Trophoblast cell (in vitro differentiated cells and primary cell): ENCODE measurements at regions not wholly inside any gene's neighbourhood (a gene's known extent, or its start where the extent isn't known, plus 50 kb on each side); places are given as distances from the start of the nearest gene placed in this dataset.
A peak's percentile ranks its signal among the peaks of the same experiment; 100 is the strongest.

Experiments used
- DNase-seq, 2 donors: peaks; one replicate each; pipeline ENCODE4 v3.0.0-alpha.2; 2016
- H2AFZ ChIP-seq: 2 replicates; pipeline ENCODE4 v1.6.1; 2013; ENCODE audit warnings: low read length, moderate library complexity, mild to moderate bottlenecking; ENCODE audit not compliant: insufficient read depth, poor library complexity
- H2AK5ac ChIP-seq: 2 replicates; pipeline ENCODE4 v1.6.1; 2013; ENCODE audit warnings: mild to moderate bottlenecking, low read length
- H2BK120ac ChIP-seq: 2 replicates; pipeline ENCODE4 v1.6.1; 2013; ENCODE audit warnings: low read length, mild to moderate bottlenecking, moderate library complexity; ENCODE audit not compliant: insufficient read depth, poor library complexity
- H2BK12ac ChIP-seq: 2 replicates; pipeline ENCODE4 v1.6.1; 2013; ENCODE audit warnings: mild to moderate bottlenecking, low read length, moderate library complexity
- H2BK5ac ChIP-seq: 2 replicates; pipeline ENCODE4 v1.6.1; 2013; ENCODE audit warnings: low read length, low read depth, moderate library complexity, mild to moderate bottlenecking; ENCODE audit not compliant: poor library complexity
- H3K14ac ChIP-seq: 2 replicates; pipeline ENCODE4 v1.6.1; 2013; ENCODE audit warnings: mild to moderate bottlenecking, low read length
- H3K18ac ChIP-seq: 2 replicates; pipeline ENCODE4 v1.6.1; 2013; ENCODE audit warnings: mild to moderate bottlenecking, low read length
- H3K23ac ChIP-seq: 2 replicates; pipeline ENCODE4 v1.6.1; 2013; ENCODE audit warnings: low read length
- H3K27ac ChIP-seq: 2 replicates; pipeline ENCODE4 v1.5.1; 2013; ENCODE audit warnings: low read depth, mild to moderate bottlenecking, inconsistent platforms, low read length, moderate library complexity
- H3K27me3 ChIP-seq: 2 replicates; pipeline ENCODE4 v1.6.1; 2013; ENCODE audit warnings: inconsistent platforms, mild to moderate bottlenecking, low read length, moderate library complexity; ENCODE audit not compliant: insufficient read depth
- H3K36me3 ChIP-seq, 2 experiments: 1 replicate in 1 of 2; 2 replicates in 1 of 2; pipeline ENCODE4 v1.6.1; 2013; ENCODE audit warnings: low read length in 2 of 2, mild to moderate bottlenecking in 2 of 2, moderate library complexity in 1 of 2; ENCODE audit not compliant: insufficient read depth in 2 of 2, control insufficient read depth in 1 of 2
- H3K4ac ChIP-seq: 2 replicates; pipeline ENCODE4 v1.6.1; 2013; ENCODE audit warnings: low read depth, mild to moderate bottlenecking, low read length, moderate library complexity
- H3K4me1 ChIP-seq, 2 experiments: 1 replicate in 1 of 2; 2 replicates in 1 of 2; pipeline ENCODE4 v1.6.1; 2013; ENCODE audit warnings: low read length in 2 of 2, mild to moderate bottlenecking in 2 of 2, moderate library complexity in 1 of 2; ENCODE audit not compliant: insufficient read depth in 2 of 2, control insufficient read depth in 1 of 2
- H3K4me2 ChIP-seq: 2 replicates; pipeline ENCODE4 v1.6.1; 2013; ENCODE audit warnings: inconsistent platforms, mild to moderate bottlenecking, low read length, moderate library complexity
- H3K4me3 ChIP-seq: 2 replicates; pipeline ENCODE4 v1.5.1; 2013; ENCODE audit warnings: mild to moderate bottlenecking, low read depth, low read length, inconsistent platforms
- H3K79me1 ChIP-seq: one replicate; pipeline ENCODE4 v1.6.1; 2013; ENCODE audit warnings: low read length
- H3K79me2 ChIP-seq: 2 replicates; pipeline ENCODE4 v1.6.1; 2013; ENCODE audit warnings: low read length, mild to moderate bottlenecking; ENCODE audit not compliant: control insufficient read depth, insufficient read depth, poor library complexity
- H3K9ac ChIP-seq: 2 replicates; pipeline ENCODE4 v1.6.1; 2013; ENCODE audit warnings: mild to moderate bottlenecking, low read length
- H3K9me3 ChIP-seq: 2 replicates; pipeline ENCODE4 v1.6.1; 2013; ENCODE audit warnings: low read depth, mild to moderate bottlenecking, control low read depth, inconsistent platforms, low read length; ENCODE audit not compliant: insufficient read depth
- H4K12ac ChIP-seq: 2 replicates; pipeline ENCODE4 v1.6.1; 2013; ENCODE audit warnings: low read depth, mild to moderate bottlenecking, low read length, moderate library complexity
- H4K8ac ChIP-seq: 2 replicates; pipeline ENCODE4 v1.6.1; 2013; ENCODE audit warnings: low read depth, mild to moderate bottlenecking, low read length, moderate library complexity
- H4K91ac ChIP-seq: one replicate; pipeline ENCODE4 v1.6.1; 2013; ENCODE audit warnings: low read depth, mild to moderate bottlenecking, low read length, moderate library complexity
- WGBS: extraction: QIAGEN DNeasy Blood & Tissue Kit; methylation state at CpG from one replicate; pipeline ENCODE4 v1.1.7; 2013; ENCODE audit warnings: missing lambda C conversion rate; ENCODE audit not compliant: insufficient read length, insufficient coverage; ENCODE audit errors: extremely low coverage; 5-methylcytosine and 5-hydroxymethylcytosine counted together

DNA sequence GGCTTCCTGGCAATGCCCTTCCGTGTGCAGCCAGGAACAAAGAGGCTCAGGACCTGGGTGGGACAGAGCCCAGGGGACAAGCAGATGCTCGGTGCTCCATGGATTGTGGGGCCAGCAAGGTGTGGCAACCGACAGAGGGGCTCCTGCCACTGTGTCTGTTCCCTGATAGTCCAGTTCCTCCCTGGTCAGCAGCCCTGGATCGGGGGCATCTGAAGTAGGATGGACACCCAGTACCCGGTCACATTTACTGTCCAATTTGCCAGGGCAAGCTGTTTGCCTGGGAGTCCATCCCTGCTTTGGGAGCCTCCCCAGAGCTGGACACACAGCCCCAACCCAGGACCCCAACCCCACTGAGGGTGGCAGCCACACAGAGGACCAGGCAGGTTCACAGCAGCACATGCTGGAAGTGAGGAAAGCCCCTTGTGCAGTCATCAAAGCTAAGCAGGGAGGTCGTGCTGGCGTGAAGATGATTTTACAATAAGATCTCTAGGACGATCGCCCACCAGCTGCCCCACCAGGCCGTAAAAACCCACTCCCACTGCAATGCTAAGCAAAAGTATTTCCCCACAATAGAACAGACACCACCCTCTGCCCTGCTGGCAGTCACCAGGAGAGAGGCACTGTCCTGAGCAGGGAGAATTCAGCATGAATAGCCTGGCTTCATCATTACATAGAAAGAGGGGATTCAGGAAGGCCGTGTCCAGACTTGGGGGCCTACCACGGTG, 141.7 kb downstream of the NDUFA10 start:
- Histone ChIP-seq H3K4me3 (no peak overlapping the region), H3K9me3 (peaks cover 11% of the 10 kb centered on the region), H2AFZ (no peak overlapping the region), H3K14ac (no peak overlapping the region), H4K12ac (no peak overlapping the region), H3K79me2 (no peaks in the 10 kb centered on the region), H3K18ac (no peak overlapping the region), H2BK120ac (no peak overlapping the region), H3K79me1 (no peaks in the 10 kb centered on the region), H2BK5ac (no peak overlapping the region), H2AK5ac (no peak overlapping the region), H4K91ac (no peak overlapping the region), H3K9ac (no peak overlapping the region), H3K4ac (no peak overlapping the region), H3K27ac (no peak overlapping the region), H3K27me3 (no peaks in the 10 kb centered on the region), H2BK12ac (no peak overlapping the region), H3K4me2 (no peak overlapping the region), H3K4me1 (peaks cover 6 to 7% of the 10 kb centered on the region in 2 experiments), H4K8ac (no peak overlapping the region), H3K23ac (no peak overlapping the region), H3K36me3 (no peaks in the 10 kb centered on the region)
- no peak for DNase-seq
- no CpG with 5 or more reads among the region's 12 CpGs for WGBS

- H4K91ac ChIP-seq, result no peak overlapping the region
- H2BK12ac ChIP-seq, result no peak overlapping the region
- peaks cover 11% of the 10 kb centered on the region for H3K9me3 ChIP-seq
- no peak overlapping the region for H3K27ac ChIP-seq
- no peaks in the 10 kb centered on the region for H3K27me3 ChIP-seq
- no peak overlapping the region for H2AFZ ChIP-seq
- no peak overlapping the region for H3K9ac ChIP-seq
- peaks cover 6 to 7% of the 10 kb centered on the region in 2 experiments for H3K4me1 ChIP-seq
- WGBS, result no CpG with 5 or more reads among the region's 4 CpGs
- H4K8ac ChIP-seq, result no peak overlapping the region
- H3K79me2 ChIP-seq, result no peaks in the 10 kb centered on the region
- no peak overlapping the region for H2BK120ac ChIP-seq
- no peak overlapping the region for H4K12ac ChIP-seq
- H3K23ac ChIP-seq, result no peak overlapping the region
- H3K4me3 ChIP-seq, result no peak overlapping the region
- no peak for DNase-seq
- H3K18ac ChIP-seq, result no peak overlapping the region
- no peaks in the 10 kb centered on the region for H3K36me3 ChIP-seq
- no peak overlapping the region for H3K4me2 ChIP-seq
- no peak overlapping the region for H2BK5ac ChIP-seq
- no peaks in the 10 kb centered on the region for H3K79me1 ChIP-seq
- no peak overlapping the region for H3K4ac ChIP-seq
- no peak overlapping the region for H2AK5ac ChIP-seq
- H3K14ac ChIP-seq, result no peak overlapping the region
Measured at GRCh38 chr2:239882781-239883180, 142.4 kb downstream of the NDUFA10 start.

GRCh38 chr2:239882331-239882732, 142.8 kb downstream of the NDUFA10 start:
- H2AK5ac ChIP-seq, result no peak overlapping the region
- H3K36me3 ChIP-seq, result no peaks in the 10 kb centered on the region
- no peaks in the 10 kb centered on the region for H3K27me3 ChIP-seq
- H3K79me2 ChIP-seq, result no peaks in the 10 kb centered on the region
- H3K9me3 ChIP-seq, result peaks cover 11% of the 10 kb centered on the region
- H2AFZ ChIP-seq, result no peak overlapping the region
- peak; percentile 55 to 79 for DNase-seq
- no peak overlapping the region for H4K8ac ChIP-seq
- H3K4me3 ChIP-seq, result no peak overlapping the region
- no peak overlapping the region for H3K27ac ChIP-seq
- H3K9ac ChIP-seq, result no peak overlapping the region
- no peak overlapping the region for H3K18ac ChIP-seq
- no peak overlapping the region for H4K12ac ChIP-seq
- H3K14ac ChIP-seq, result no peak overlapping the region
- no peak overlapping the region for H2BK5ac ChIP-seq
- WGBS, result no CpG with 5 or more reads among the region's 5 CpGs
- H3K79me1 ChIP-seq, result no peaks in the 10 kb centered on the region
- H3K23ac ChIP-seq, result no peak overlapping the region
- H4K91ac ChIP-seq, result no peak overlapping the region
- no peak overlapping the region for H3K4me2 ChIP-seq
- H2BK12ac ChIP-seq, result no peak overlapping the region
- H3K4me1 ChIP-seq, result peaks cover 6 to 7% of the 10 kb centered on the region in 2 experiments
- H3K4ac ChIP-seq, result no peak overlapping the region
- H2BK120ac ChIP-seq, result no peak overlapping the region

DNA sequence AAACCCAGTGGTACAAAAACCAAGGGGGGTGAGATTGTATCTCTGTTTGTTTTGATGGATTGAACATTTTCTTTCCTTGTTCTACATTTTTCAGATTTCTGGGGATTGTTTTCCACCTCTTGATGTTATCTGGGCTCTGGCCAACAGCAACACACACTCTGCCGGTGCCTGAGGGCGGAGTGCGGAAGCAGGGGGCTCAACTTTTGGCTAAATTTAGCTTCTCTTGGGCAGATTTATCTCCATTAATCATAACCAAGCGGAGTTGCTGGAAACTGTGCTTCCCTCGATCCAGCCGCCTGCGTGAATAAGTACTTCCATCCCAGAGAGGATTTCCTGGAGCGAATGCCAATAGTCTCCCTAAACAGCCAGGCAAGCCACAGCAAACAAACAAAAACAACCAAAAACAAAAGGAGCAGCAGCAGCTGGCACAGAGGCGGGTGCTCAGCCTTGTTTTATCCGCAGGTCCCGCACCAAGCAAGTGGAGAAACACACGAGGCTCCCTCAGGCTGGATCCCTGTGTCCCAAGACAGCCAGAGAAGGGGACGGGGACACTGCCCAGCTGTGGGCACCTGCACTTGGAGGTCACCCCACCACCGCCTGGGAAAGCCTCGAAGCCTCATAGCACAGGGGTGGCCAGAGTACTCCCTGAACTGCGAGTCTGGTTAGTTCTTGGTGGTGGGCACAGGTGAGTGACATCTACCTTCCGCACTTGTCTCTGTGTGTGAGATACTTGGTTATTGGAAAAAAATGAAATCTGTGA, 143.4 kb downstream of the NDUFA10 start:
- no peak overlapping the region for H3K18ac ChIP-seq
- peaks cover 11% of the 10 kb centered on the region for H3K9me3 ChIP-seq
- no peak overlapping the region for H4K91ac ChIP-seq
- no peak overlapping the region for H3K27ac ChIP-seq
- H2AFZ ChIP-seq, result no peak overlapping the region
- no peaks in the 10 kb centered on the region for H3K79me2 ChIP-seq
- H3K4me2 ChIP-seq, result no peak overlapping the region
- no CpG with 5 or more reads among the region's 17 CpGs for WGBS
- no peak overlapping the region for H2BK5ac ChIP-seq
- H4K8ac ChIP-seq, result no peak overlapping the region
- no peak overlapping the region for H3K9ac ChIP-seq
- no peak overlapping the region for H3K14ac ChIP-seq
- H2BK12ac ChIP-seq, result no peak overlapping the region
- H3K4me3 ChIP-seq, result no peak overlapping the region
- peaks cover 6 to 7% of the 10 kb centered on the region in 2 experiments for H3K4me1 ChIP-seq
- no peak overlapping the region for H4K12ac ChIP-seq
- no peak overlapping the region for H2AK5ac ChIP-seq
- H3K79me1 ChIP-seq, result no peaks in the 10 kb centered on the region
- DNase-seq, result no peak
- no peaks in the 10 kb centered on the region for H3K36me3 ChIP-seq
- H3K27me3 ChIP-seq, result no peaks in the 10 kb centered on the region
- H3K4ac ChIP-seq, result no peak overlapping the region
- H3K23ac ChIP-seq, result no peak overlapping the region
- no peak overlapping the region for H2BK120ac ChIP-seq
